Inferior parietal cortex (tissue), 1 donor: ENCODE measurements at regions not wholly inside any gene's neighbourhood (a gene's known extent, or its start where the extent isn't known, plus 50 kb on each side); places are given as distances from the start of the nearest gene placed in this dataset.

Source experiments
- DNase-seq: peaks from one replicate; pipeline ENCODE4 v3.0.0-alpha.2; 2016; ENCODE audit errors: extremely low spot score

GRCh38 chr12:77493302-77494168 is 337.2 kb upstream of the NAV3 start:
- peak; percentile 52 for DNase-seq

GRCh38 chr12:77492536-77492935 is 338.2 kb upstream of the NAV3 start:
- no peak for DNase-seq

GRCh38 chr12:77489331-77489970 is 341.2 kb upstream of the NAV3 start:
- DNase-seq: no peak

GRCh38 chr12:77488041-77488620 is 342.6 kb upstream of the NAV3 start:
- no peak for DNase-seq

GRCh38 chr12:77486872-77487271 is 343.8 kb upstream of the NAV3 start:
- no peak for DNase-seq

- DNase-seq: no peak
These were observed 344.5 kb upstream of the NAV3 start for GRCh38 chr12:77485961-77486854.

- DNase-seq: no peak
These were observed 349.0 kb upstream of the NAV3 start for GRCh38 chr12:77481687-77482086.

- DNase-seq: no peak
These were observed 352.7 kb upstream of the NAV3 start for GRCh38 chr12:77477907-77478533.

- DNase-seq: no peak
These were observed 358.9 kb upstream of the NAV3 start for GRCh38 chr12:77471801-77472200.

- no peak for DNase-seq
These were observed 360.9 kb upstream of the NAV3 start for GRCh38 chr12:77469578-77470333.

- no peak for DNase-seq
These were observed 377.3 kb upstream of the E2F7 start for GRCh38 chr12:77442633-77443032.

GRCh38 chr12:77439749-77440148 is 374.4 kb upstream of the E2F7 start:
- no peak for DNase-seq

GRCh38 chr12:77438644-77439043 is 373.3 kb upstream of the E2F7 start:
- no peak for DNase-seq

GRCh38 chr12:77437206-77437605 is 371.8 kb upstream of the E2F7 start:
- DNase-seq: no peak

- DNase-seq: no peak
These were observed 370.2 kb upstream of the E2F7 start for GRCh38 chr12:77435446-77436091.

- DNase-seq: no peak
These were observed 368.4 kb upstream of the E2F7 start for GRCh38 chr12:77433799-77434198.

- DNase-seq: no peak
These were observed 364.1 kb upstream of the E2F7 start for GRCh38 chr12:77429426-77429825.

GRCh38 chr12:77421152-77421551 is 355.8 kb upstream of the E2F7 start:
- DNase-seq: no peak

GRCh38 chr12:77409551-77409950 is 344.2 kb upstream of the E2F7 start:
- no peak for DNase-seq

- no peak for DNase-seq
These were observed 342.6 kb upstream of the E2F7 start for GRCh38 chr12:77407931-77408330.
